Osteoblast (primary cell): ENCODE measurements at regions not wholly inside any gene's neighbourhood (a gene's known extent, or its start where the extent isn't known, plus 50 kb on each side); places are given as distances from the start of the nearest gene placed in this dataset.

ENCODE experiments used
- DNase-seq: peaks from one replicate; pipeline ENCODE4 v3.0.0; 2011; ENCODE audit warnings: low spot score, mixed read lengths; ENCODE audit not compliant: insufficient read length; ENCODE audit errors: missing footprints
- H2AFZ ChIP-seq: 2 replicates; pipeline ENCODE4 v1.6.0; 2011; ENCODE audit warnings: mild to moderate bottlenecking, low read length
- H3K27ac ChIP-seq: 2 replicates; pipeline ENCODE4 v1.5.1; 2011; ENCODE audit warnings: mild to moderate bottlenecking, low read depth, low read length, moderate library complexity
- H3K27me3 ChIP-seq: 2 replicates; pipeline ENCODE4 v1.6.0; 2012; ENCODE audit warnings: mild to moderate bottlenecking, control low read depth, inconsistent platforms, low read length, moderate library complexity; ENCODE audit not compliant: insufficient read depth
- H3K36me3 ChIP-seq: 2 replicates; pipeline ENCODE4 v1.5.1; 2011; ENCODE audit warnings: mild to moderate bottlenecking, low read length, control low read depth, moderate library complexity; ENCODE audit not compliant: insufficient read depth
- H3K4me1 ChIP-seq: 2 replicates; pipeline ENCODE4 v1.5.1; 2011; ENCODE audit warnings: mild to moderate bottlenecking, low read length, control low read depth, moderate library complexity; ENCODE audit not compliant: insufficient read depth
- H3K4me2 ChIP-seq: 2 replicates; pipeline ENCODE4 v1.6.0; 2011; ENCODE audit warnings: mild to moderate bottlenecking, low read length; ENCODE audit not compliant: insufficient read depth
- H3K4me3 ChIP-seq: fragments of 200-600 bp; sonication (generic); 3 replicates; pipeline ENCODE4 v1.5.1; 2012; ENCODE audit warnings: mild to moderate bottlenecking, low read length, inconsistent platforms; ENCODE audit not compliant: insufficient read depth
- H3K79me2 ChIP-seq: 2 replicates; pipeline ENCODE4 v1.6.0; 2012; ENCODE audit warnings: mild to moderate bottlenecking, low read length, control low read depth, inconsistent platforms; ENCODE audit not compliant: insufficient read depth
- H3K9me3 ChIP-seq: 2 replicates; pipeline ENCODE4 v1.5.1; 2011; ENCODE audit warnings: low read depth, low read length, control low read depth
- H4K20me1 ChIP-seq: 2 replicates; pipeline ENCODE4 v1.6.0; 2012; ENCODE audit warnings: mild to moderate bottlenecking, low read length, control low read depth; ENCODE audit not compliant: insufficient read depth
- CTCF ChIP-seq: IDR thresholded peaks from 2 replicates; pipeline ENCODE4 v1.5.1; 2011; ENCODE audit warnings: mild to moderate bottlenecking, low read depth, low read length, moderate library complexity; ENCODE audit errors: extremely low read depth

- no peak for DNase-seq
- Histone ChIP-seq H3K9me3 (no peaks in the 10 kb centered on the region), H3K4me2 (no peak overlapping the region), H3K79me2 (no peaks in the 10 kb centered on the region), H3K27ac (no peak overlapping the region), H3K4me1 (no peaks in the 10 kb centered on the region), H3K27me3 (no peaks in the 10 kb centered on the region), H4K20me1 (no peaks in the 10 kb centered on the region), H3K4me3 (no peak overlapping the region), H3K36me3 (no peaks in the 10 kb centered on the region), H2AFZ (no peak overlapping the region)
- no peak for TF ChIP-seq CTCF
Observed at GRCh38 chr3:623914-624545, 427.5 kb downstream of the CHL1 start.

GRCh38 chr3:632571-633170 lies 436.1 kb downstream of the CHL1 start:
- Histone ChIP-seq H3K4me3 (no peak overlapping the region), H3K9me3 (no peaks in the 10 kb centered on the region)
- no peak for DNase-seq

GRCh38 chr3:634511-634910 lies 437.9 kb downstream of the CHL1 start:
- no peaks in the 10 kb centered on the region for H3K9me3 ChIP-seq
- no peak overlapping the region for H2AFZ ChIP-seq
- TF ChIP-seq CTCF = no peak
- no peak overlapping the region for H3K27ac ChIP-seq
- H3K36me3 ChIP-seq = no peaks in the 10 kb centered on the region
- no peak for DNase-seq
- H3K4me1 ChIP-seq = no peaks in the 10 kb centered on the region
- H3K79me2 ChIP-seq = no peaks in the 10 kb centered on the region
- no peaks in the 10 kb centered on the region for H3K27me3 ChIP-seq
- no peak overlapping the region for H3K4me2 ChIP-seq
- no peaks in the 10 kb centered on the region for H4K20me1 ChIP-seq
- no peak overlapping the region for H3K4me3 ChIP-seq

More at GRCh38 chr3:632571-633170, 436.1 kb downstream of the CHL1 start:
- Histone ChIP-seq H3K27me3 (no peaks in the 10 kb centered on the region), H3K4me1 (no peaks in the 10 kb centered on the region), H3K36me3 (no peaks in the 10 kb centered on the region), H3K79me2 (no peaks in the 10 kb centered on the region), H3K27ac (no peak overlapping the region), H3K4me2 (no peak overlapping the region), H4K20me1 (no peaks in the 10 kb centered on the region), H2AFZ (no peak overlapping the region)
- TF ChIP-seq CTCF = peak; percentile 29

GRCh38 chr3:635393-635792 lies 438.8 kb downstream of the CHL1 start:
- Histone ChIP-seq H3K4me1 (no peaks in the 10 kb centered on the region), H3K4me2 (no peak overlapping the region), H3K9me3 (peaks cover 3% of the 10 kb centered on the region), H3K4me3 (no peak overlapping the region), H3K36me3 (no peaks in the 10 kb centered on the region), H3K27ac (no peak overlapping the region), H3K79me2 (no peaks in the 10 kb centered on the region), H2AFZ (no peak overlapping the region), H3K27me3 (no peaks in the 10 kb centered on the region), H4K20me1 (no peaks in the 10 kb centered on the region)
- TF ChIP-seq CTCF = no peak
- DNase-seq = no peak
